Sciatic nerve (tissue), 2 donors: ENCODE measurements at regions not wholly inside any gene's neighbourhood (a gene's known extent, or its start where the extent isn't known, plus 50 kb on each side); places are given as distances from the start of the nearest gene placed in this dataset.

Experiments used
- ATAC-seq: fragments of 200-7000 bp; cut with Tn5 transposase; one replicate; pipeline ENCODE4 v1.9.1; 2020; ENCODE audit warnings: mild to moderate bottlenecking, moderate library complexity
- DNase-seq: peaks from one replicate; pipeline ENCODE4 v3.0.0-alpha.2; 2020; ENCODE audit warnings: low spot score
- intact Hi-C: fragments of 100-400 bp; cut with DNase I; formaldehyde crosslinking; loops from one replicate; pipeline ENCODE4 v1.14.2; 2022
- donor health status: DM: no; HTN: no; CAD: no.
- donor health status: DM: no; HTN: no; CAD: no.

DNA sequence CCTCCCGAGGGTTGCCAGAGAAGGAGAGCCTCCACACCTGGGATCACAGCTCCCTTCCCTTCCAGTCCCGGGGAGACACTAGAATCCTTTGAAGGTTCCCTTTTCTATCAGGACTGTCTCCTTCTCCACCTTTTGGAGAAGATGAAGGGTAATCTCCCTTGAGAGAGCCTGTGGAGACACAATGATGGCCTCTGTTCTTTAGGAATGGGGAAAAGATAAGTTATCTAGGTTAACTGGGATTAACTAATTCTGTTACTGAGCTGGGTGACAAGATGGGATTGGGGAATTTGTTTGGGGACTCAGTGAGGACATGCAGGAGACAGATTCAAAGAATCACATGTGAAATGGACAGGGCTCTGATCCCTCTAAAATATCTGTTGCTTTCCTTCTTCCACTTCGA is 181.1 kb upstream of the BMPER start:
- ATAC-seq: no peak
- intact Hi-C loops: no loop called here
- no peak for DNase-seq

GRCh38 chr7:33725111-33726025 is 180.0 kb upstream of the BMPER start:
- intact Hi-C loops: no loop called here

GRCh38 chr7:33726582-33726981 is 178.8 kb upstream of the BMPER start:
- intact Hi-C loops: no loop called here
- ATAC-seq: no peak
- DNase-seq: no peak

More at GRCh38 chr7:33725111-33726025, 180.0 kb upstream of the BMPER start:
- DNase-seq (no peak), ATAC-seq (no peak)

DNA sequence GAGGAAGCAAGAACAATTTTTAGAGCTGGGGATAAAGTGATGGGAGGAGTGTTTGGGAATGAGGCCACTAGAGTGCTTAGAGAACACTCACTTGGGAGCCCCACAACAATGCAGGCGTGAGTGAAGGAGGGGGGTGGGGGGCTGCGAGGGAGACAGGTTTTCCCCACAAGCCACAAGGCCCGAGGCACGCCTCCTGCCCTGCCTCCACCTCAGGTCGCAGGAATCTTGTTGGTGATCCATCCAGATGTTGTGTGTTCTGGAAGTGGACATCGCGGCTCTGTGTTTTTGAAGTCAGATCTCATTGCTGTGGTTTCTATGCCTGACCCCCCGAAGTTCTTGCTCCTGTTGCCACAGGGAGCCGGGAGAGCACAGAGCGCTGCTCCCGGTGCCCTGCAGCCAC is 178.0 kb upstream of the BMPER start:
- intact Hi-C loops: no loop called here
- ATAC-seq (no peak), DNase-seq (no peak)

- no peak for ATAC-seq
- intact Hi-C loops: no loop called here
- no peak for DNase-seq
These were observed 176.3 kb upstream of the BMPER start for GRCh38 chr7:33728873-33729551.

GRCh38 chr7:33729726-33730125 is 175.6 kb upstream of the BMPER start:
- intact Hi-C loops: no loop called here

GRCh38 chr7:33730958-33731357 is 174.4 kb upstream of the BMPER start:
- DNase-seq (no peak), ATAC-seq (no peak)
- intact Hi-C loops: no loop called here

More at GRCh38 chr7:33729726-33730125, 175.6 kb upstream of the BMPER start:
- DNase-seq: no peak
- ATAC-seq: no peak

DNA sequence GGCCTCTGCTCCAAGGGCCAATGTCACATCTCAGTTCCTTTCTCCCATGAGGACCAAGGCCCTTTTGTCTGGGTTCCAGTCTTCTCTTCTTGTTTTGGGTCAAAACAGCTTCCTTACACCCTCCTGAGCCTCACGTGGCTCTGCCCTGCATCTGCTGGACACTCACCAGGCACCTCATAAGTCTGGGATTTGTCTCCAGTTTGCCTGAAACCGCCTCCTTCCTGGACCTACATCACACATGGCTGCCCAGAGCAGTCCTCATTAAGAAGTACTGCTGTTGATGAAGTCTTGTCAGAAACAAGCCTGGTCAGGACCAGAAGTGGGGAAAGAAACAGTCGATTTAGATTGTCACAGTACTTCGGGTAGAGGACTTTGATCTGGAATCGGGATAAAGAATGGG is 173.4 kb upstream of the BMPER start:
- DNase-seq (no peak), ATAC-seq (no peak)
- intact Hi-C loops: no loop called here

- intact Hi-C loops: no loop called here
- DNase-seq: no peak
- no peak for ATAC-seq
These were observed 172.9 kb upstream of the BMPER start for GRCh38 chr7:33732462-33732861.

DNA sequence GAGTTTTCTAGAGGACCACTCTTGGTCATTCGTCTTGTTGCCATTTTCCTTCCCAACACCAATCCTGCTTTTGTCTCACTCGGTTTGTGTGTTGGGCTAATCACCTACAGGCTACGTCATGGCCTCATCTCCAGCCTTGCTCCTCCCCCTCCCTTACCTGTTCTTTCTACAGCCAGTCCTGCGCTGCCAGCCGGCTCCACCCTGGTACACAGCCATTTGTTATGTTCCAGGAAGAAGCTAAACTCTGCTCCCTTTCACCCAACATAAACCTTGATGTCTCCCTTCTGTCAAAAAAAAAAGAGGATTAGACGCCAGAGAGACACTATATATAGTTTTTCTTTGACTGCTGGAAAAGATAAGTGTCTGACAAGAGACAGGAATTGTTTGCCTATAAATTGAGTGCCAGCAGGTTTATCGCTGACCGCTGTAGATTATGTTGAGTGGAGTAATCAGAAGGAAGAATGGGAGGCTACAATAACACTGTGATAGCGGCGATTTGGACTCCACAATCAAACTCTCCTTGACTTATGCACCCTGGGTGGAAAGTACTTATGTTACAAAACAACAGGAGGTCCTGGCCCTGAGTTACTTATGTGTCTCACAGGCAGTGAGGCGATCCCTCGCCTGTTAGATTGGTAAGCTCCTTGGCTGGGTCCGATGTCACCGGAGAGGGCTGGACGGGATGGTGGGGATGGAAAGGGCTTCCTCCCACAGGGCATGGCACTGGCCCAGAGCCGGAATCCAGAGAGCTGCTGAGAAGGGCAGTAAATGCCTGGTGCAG is 171.3 kb upstream of the BMPER start:
- intact Hi-C loops: no loop called here
- ATAC-seq: no peak

DNA sequence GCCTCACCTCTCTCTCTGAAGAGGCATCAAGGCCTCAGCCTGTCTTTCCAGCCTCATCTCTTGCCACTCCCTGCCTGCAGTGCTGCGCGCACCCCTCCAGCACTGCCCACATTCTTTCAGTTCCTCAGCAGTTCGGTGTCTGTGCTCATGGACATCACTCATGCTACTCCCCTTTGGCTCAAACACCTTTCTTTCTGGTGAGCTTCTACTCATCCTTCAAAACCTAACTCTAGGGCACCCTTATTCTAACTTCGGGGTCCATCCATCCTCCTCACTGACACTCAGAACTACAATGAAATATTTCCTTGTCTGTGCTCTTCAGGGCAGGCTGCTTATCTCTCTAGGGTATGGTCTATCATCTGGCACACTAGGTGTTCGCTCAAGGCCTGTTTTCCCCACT is 169.9 kb upstream of the BMPER start:
- ATAC-seq (no peak), DNase-seq (no peak)
- intact Hi-C loops: no loop called here

More for the DNA sequence above, 171.3 kb upstream of the BMPER start:
- no peak for DNase-seq

DNA sequence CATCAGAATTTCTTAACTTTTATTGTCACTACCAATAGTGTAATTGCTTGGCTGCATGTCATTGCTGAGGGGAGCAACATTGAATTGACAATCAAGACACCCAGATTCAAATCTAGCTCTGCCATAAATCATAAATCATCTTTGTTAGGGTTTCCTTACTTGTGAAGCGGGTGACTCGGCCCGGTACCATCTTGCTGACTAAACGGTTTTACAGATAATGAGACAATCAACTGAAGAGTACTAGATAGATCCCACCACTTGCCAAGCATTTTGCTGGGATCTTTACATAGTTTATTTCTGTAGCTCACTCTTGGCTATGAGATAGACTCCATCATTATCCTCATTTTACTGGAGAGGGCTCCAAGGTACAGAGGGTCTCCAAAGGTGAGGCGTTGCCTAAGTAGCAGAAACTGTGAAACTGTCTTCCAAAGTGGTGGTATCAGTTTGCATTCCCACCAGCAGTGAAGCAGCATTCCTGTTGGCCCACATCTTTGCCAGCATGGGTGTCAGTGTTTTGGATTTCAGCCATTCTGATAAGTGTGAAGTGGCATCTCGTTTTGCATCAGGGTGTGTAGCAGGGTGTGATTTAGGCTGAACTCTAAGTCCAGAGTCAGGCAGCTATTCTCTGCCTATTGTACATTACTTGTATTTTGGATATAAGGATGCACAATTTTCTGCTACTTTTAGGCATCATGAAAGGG is 168.7 kb upstream of the BMPER start:
- intact Hi-C loops: no loop called here
- ATAC-seq: no peak
- no peak for DNase-seq

GRCh38 chr7:33738260-33738935 is 166.9 kb upstream of the BMPER start:
- no peak for DNase-seq
- no peak for ATAC-seq
- intact Hi-C loops: no loop called here

DNA sequence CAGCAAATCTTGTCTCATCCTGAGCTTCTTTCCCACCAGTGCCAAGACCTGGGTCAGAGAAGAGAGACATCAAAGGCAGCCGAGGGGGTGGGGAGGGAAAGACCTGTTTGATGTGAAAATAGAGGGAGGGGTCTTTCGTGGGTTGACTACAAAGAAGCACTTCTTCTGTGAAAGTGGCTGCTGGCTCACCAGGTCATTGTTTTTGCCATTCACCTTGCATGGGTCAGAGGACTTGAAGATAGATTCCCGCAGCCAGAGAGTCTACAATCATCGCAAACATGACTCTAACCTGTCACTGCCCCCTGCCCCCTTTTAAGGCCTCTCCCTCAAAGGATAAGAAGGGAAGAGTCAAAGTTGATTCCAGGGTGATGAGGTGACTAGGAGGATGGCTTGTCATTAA is 166.1 kb upstream of the BMPER start:
- intact Hi-C loops: no loop called here
- DNase-seq: no peak
- no peak for ATAC-seq

DNA sequence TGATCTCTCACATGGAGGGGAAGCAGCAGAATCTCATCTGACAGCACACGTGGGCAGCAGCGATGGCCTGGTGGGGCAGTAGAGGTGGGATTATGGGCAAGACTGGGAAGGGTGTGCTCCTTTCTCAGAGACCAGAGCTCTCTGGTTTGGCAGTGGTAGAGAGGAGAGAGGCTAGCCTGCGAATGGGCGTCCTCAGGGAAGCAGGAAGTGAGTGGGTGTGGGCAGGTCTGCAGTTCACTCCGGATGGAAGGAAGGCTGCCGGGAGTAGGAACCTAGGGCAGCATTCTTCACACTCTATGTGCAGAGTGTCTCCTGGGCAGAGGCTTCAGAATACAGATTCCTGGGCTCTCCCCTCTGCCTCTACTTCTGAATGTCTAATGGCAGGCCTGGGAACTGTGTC is 162.8 kb upstream of the BMPER start:
- no peak for ATAC-seq

GRCh38 chr7:33742999-33743587 is 162.2 kb upstream of the BMPER start:
- DNase-seq (no peak), ATAC-seq (no peak)
- intact Hi-C loops: loop anchor here (10.0 kb wide), 1 partner anchor 498 kb away; no protein-coding TSS in a partner anchor

More for the DNA sequence above, 162.8 kb upstream of the BMPER start:
- intact Hi-C loops: loop anchor here (10.0 kb wide), 1 partner anchor 498 kb away; no protein-coding TSS in a partner anchor
- no peak for DNase-seq

- ATAC-seq (peak; percentile 83), DNase-seq (no peak)
- intact Hi-C loops: loop anchor here (10.0 kb wide), 1 partner anchor 499 kb away; no protein-coding TSS in a partner anchor
These were observed 161.7 kb upstream of the BMPER start for GRCh38 chr7:33743594-33743993.
